ENCODE measurements at regions not wholly inside any gene's neighbourhood (a gene's known extent, or its start where the extent isn't known, plus 50 kb on each side); places are given as distances from the start of the nearest gene placed in this dataset.

GRCh38 chr16:50925758-50926357, 184.0 kb downstream of the CYLD start:
- no peak for TF ChIP-seq CTCF (IDR thresholded peaks at IDR 0.05; ENCODE audit: low read depth, low read length, missing control alignments)
- DNase-seq (ENCODE audit: low read depth): no peak
- H3K4me3 ChIP-seq (ENCODE audit: low read depth, low read length): no peak overlapping the region

- no peak overlapping the region for H3K4me3 ChIP-seq (ENCODE audit: low read depth, low read length)
- no peak for DNase-seq (ENCODE audit: low read depth)
- TF ChIP-seq CTCF (IDR thresholded peaks at IDR 0.05; ENCODE audit: low read depth, low read length, missing control alignments): no peak
Observed at GRCh38 chr16:50924759-50925545, 183.1 kb downstream of the CYLD start.

- no peak for DNase-seq (ENCODE audit: low read depth)
- no peak overlapping the region for H3K4me3 ChIP-seq (ENCODE audit: low read depth, low read length)
- no peak for TF ChIP-seq CTCF (IDR thresholded peaks at IDR 0.05; ENCODE audit: low read depth, low read length, missing control alignments)
Observed at GRCh38 chr16:50917950-50918703, 176.2 kb downstream of the CYLD start.

GRCh38 chr16:50916040-50916439, 174.2 kb downstream of the CYLD start:
- DNase-seq (ENCODE audit: low read depth): no peak
- TF ChIP-seq CTCF (IDR thresholded peaks at IDR 0.05; ENCODE audit: low read depth, low read length, missing control alignments): no peak
- no peak overlapping the region for H3K4me3 ChIP-seq (ENCODE audit: low read depth, low read length)

GRCh38 chr16:50915120-50915519, 173.2 kb downstream of the CYLD start:
- DNase-seq (ENCODE audit: low read depth): no peak
- no peak for TF ChIP-seq CTCF (IDR thresholded peaks at IDR 0.05; ENCODE audit: low read depth, low read length, missing control alignments)
- H3K4me3 ChIP-seq (ENCODE audit: low read depth, low read length): no peak overlapping the region

- no peak for TF ChIP-seq CTCF (IDR thresholded peaks at IDR 0.05; ENCODE audit: low read depth, low read length, missing control alignments)
- no peak for DNase-seq (ENCODE audit: low read depth)
- no peak overlapping the region for H3K4me3 ChIP-seq (ENCODE audit: low read depth, low read length)
Observed at GRCh38 chr16:50910736-50911100, 168.8 kb downstream of the CYLD start.
